GM19035 (cell line): ENCODE measurements at regions not wholly inside any gene's neighbourhood (a gene's known extent, or its start where the extent isn't known, plus 50 kb on each side); places are given as distances from the start of the nearest gene placed in this dataset.
"Not testable (repeated sequence)": the region's sequence is repeated elsewhere in the genome, so short reads cannot be mapped to it uniquely, and the experiment has no call there.

ENCODE experiments used
- ATAC-seq: cut with Tn5 transposase; IDR thresholded peaks from one replicate; pipeline ENCODE4 v1.9.1; 2021; ENCODE audit not compliant: unreplicated experiment

- ATAC-seq, result no peak
Observed at GRCh38 chr4:36587909-36588472, 306.6 kb downstream of the DTHD1 start.

GRCh38 chr4:36590343-36590742 is 308.9 kb downstream of the DTHD1 start:
- ATAC-seq, result no peak

GRCh38 chr4:36601864-36602495 is 320.6 kb downstream of the DTHD1 start:
- ATAC-seq, result no peak

GRCh38 chr4:36609661-36610060 is 328.2 kb downstream of the DTHD1 start:
- ATAC-seq, result no peak

- ATAC-seq, result no peak
Observed at GRCh38 chr4:36610628-36611027, 329.2 kb downstream of the DTHD1 start.

- ATAC-seq, result not testable (repeated sequence)
Observed at GRCh38 chr4:36613142-36613541, 331.7 kb downstream of the DTHD1 start.

- no peak for ATAC-seq
Observed at GRCh38 chr4:36614011-36614410, 332.6 kb downstream of the DTHD1 start.

- no peak for ATAC-seq
Observed at GRCh38 chr4:36618102-36618501, 336.7 kb downstream of the DTHD1 start.

GRCh38 chr4:36624030-36624429 is 342.6 kb downstream of the DTHD1 start:
- ATAC-seq, result no peak

- ATAC-seq, result no peak
Observed at GRCh38 chr4:36638273-36638811, 356.9 kb downstream of the DTHD1 start.

- ATAC-seq, result no peak
Observed at GRCh38 chr4:36640876-36641275, 359.5 kb downstream of the DTHD1 start.

GRCh38 chr4:36651253-36651652 is 369.8 kb downstream of the DTHD1 start:
- ATAC-seq, result peak; percentile 98

- no peak for ATAC-seq
Observed at GRCh38 chr4:36652857-36653256, 371.4 kb downstream of the DTHD1 start.

GRCh38 chr4:36665985-36666527 is 384.6 kb downstream of the DTHD1 start:
- no peak for ATAC-seq

- ATAC-seq, result no peak
Observed at GRCh38 chr4:36675436-36675835, 394.0 kb downstream of the DTHD1 start.

- no peak for ATAC-seq
Observed at GRCh38 chr4:36676139-36677050, 395.0 kb downstream of the DTHD1 start.

- ATAC-seq, result no peak
Observed at GRCh38 chr4:36677112-36677511, 395.7 kb downstream of the DTHD1 start.

- ATAC-seq, result no peak
Observed at GRCh38 chr4:36677874-36678273, 396.5 kb downstream of the DTHD1 start.

- ATAC-seq, result no peak
Observed at GRCh38 chr4:36687681-36688080, 406.3 kb downstream of the DTHD1 start.

GRCh38 chr4:36692586-36692985 is 411.2 kb downstream of the DTHD1 start:
- no peak for ATAC-seq

- ATAC-seq, result no peak
Observed at GRCh38 chr4:36702245-36702644, 420.8 kb downstream of the DTHD1 start.
